Naive thymus-derived CD4-positive, alpha-beta T cell (primary cell): ENCODE measurements at regions not wholly inside any gene's neighbourhood (a gene's known extent, or its start where the extent isn't known, plus 50 kb on each side); places are given as distances from the start of the nearest gene placed in this dataset.

Experiments
- ATAC-seq: fragments of 150-1000 bp; cut with Tn5 transposase; 2 replicates; pipeline ENCODE4 v1.10.0; 2021; ENCODE audit warnings: mild to moderate bottlenecking, moderate library complexity
- CTCF ChIA-PET: fragments of 350-600 bp; sonication (Branson Sonifier 250); formaldehyde crosslinking; loops from one replicate; lab custom pipeline; 2021; ENCODE audit warnings: antibody characterized with exemption; lab: Charles Lee
- POLR2A ChIA-PET: fragments of 350-600 bp; sonication (Branson Sonifier 250); formaldehyde crosslinking; loops from one replicate; lab custom pipeline; 2021; ENCODE audit warnings: antibody characterized with exemption, inconsistent platforms; lab: Charles Lee
- DNase-seq, 9 donors: peaks; one replicate each; pipeline versions ENCODE4 v3.0.0 to v3.0.0-alpha.2; 2020 to 2022; ENCODE audit warnings: mixed read lengths in 1 of 9
- H3K27ac ChIP-seq: one replicate; pipeline ENCODE4 v1.7.0; 2013; ENCODE audit warnings: mild to moderate bottlenecking, low read depth, low read length, moderate library complexity
- H3K27me3 ChIP-seq, 2 donors: one replicate each; pipeline ENCODE4 v1.7.0; 2013; ENCODE audit warnings: low read length in 2 of 2, mild to moderate bottlenecking in 2 of 2, moderate library complexity in 2 of 2; ENCODE audit not compliant: control insufficient read depth in 2 of 2, insufficient read depth in 2 of 2
- H3K36me3 ChIP-seq, 3 experiments: 1 replicate in 2 of 3; 2 replicates in 1 of 3; pipeline ENCODE4 v1.7.0; 2013; ENCODE audit warnings: low read length in 3 of 3, mild to moderate bottlenecking in 3 of 3, moderate library complexity in 1 of 3; ENCODE audit not compliant: insufficient read depth in 3 of 3, control insufficient read depth in 2 of 3
- H3K4me1 ChIP-seq, 2 donors: one replicate each; pipeline ENCODE4 v1.7.0; 2013; ENCODE audit warnings: low read length in 2 of 2, mild to moderate bottlenecking in 2 of 2, moderate library complexity in 1 of 2; ENCODE audit not compliant: control insufficient read depth in 2 of 2, insufficient read depth in 2 of 2
- H3K4me3 ChIP-seq: 2 replicates; pipeline ENCODE4 v1.7.0; 2013; ENCODE audit warnings: mild to moderate bottlenecking, low read length
- H3K9me3 ChIP-seq, 3 experiments: 1 replicate in 2 of 3; 2 replicates in 1 of 3; pipeline ENCODE4 v1.7.0; 2013; ENCODE audit warnings: low read length in 3 of 3; ENCODE audit not compliant: control insufficient read depth in 2 of 3
- H3K27ac Mint-ChIP-seq, 9 donors: one replicate each; pipeline ENCODE4 v1.8.0; 2020 to 2022; ENCODE audit warnings: mixed read lengths in 9 of 9, mild to moderate bottlenecking in 8 of 9, moderate library complexity in 5 of 9, inconsistent platforms in 2 of 9
- H3K27me3 Mint-ChIP-seq, 5 donors: one replicate each; pipeline ENCODE4 v1.8.0; 2021 to 2022; ENCODE audit warnings: mixed read lengths in 5 of 5, mild to moderate bottlenecking in 1 of 5
- H3K36me3 Mint-ChIP-seq, 5 donors: one replicate each; pipeline ENCODE4 v1.8.0; 2020 to 2022; ENCODE audit warnings: mixed read lengths in 5 of 5, mild to moderate bottlenecking in 3 of 5, inconsistent platforms in 1 of 5
- H3K4me1 Mint-ChIP-seq, 7 donors: one replicate each; pipeline ENCODE4 v1.8.0; 2020 to 2022; ENCODE audit warnings: mixed read lengths in 7 of 7, mild to moderate bottlenecking in 3 of 7, inconsistent platforms in 1 of 7
- H3K4me3 Mint-ChIP-seq, 10 donors: one replicate each; pipeline ENCODE4 v1.8.0; 2020 to 2022; ENCODE audit warnings: mild to moderate bottlenecking in 10 of 10, mixed read lengths in 10 of 10, moderate library complexity in 6 of 10, inconsistent platforms in 2 of 10
- H3K9me3 Mint-ChIP-seq, 11 donors: one replicate each; pipeline ENCODE4 v1.8.0; 2020 to 2022; ENCODE audit warnings: mixed read lengths in 11 of 11, mild to moderate bottlenecking in 4 of 11, inconsistent platforms in 1 of 11, moderate library complexity in 1 of 11
- intact Hi-C, 2 donors: fragments of 100-400 bp; cut with micrococcal nuclease; formaldehyde crosslinking; loops; one replicate each; pipeline ENCODE4 v1.15.1; 2023

- POLR2A ChIA-PET = no interaction called here
- Mint-ChIP-seq H3K27ac (no peak overlapping the region), H3K9me3 (peaks cover 0 to 2% (median 0%) of the 10 kb centered on the region in 11 donors), H3K36me3 (no peaks in the 10 kb centered on the region), H3K27me3 (peaks cover 0 to 8% (median 2%) of the 10 kb centered on the region in 5 donors), H3K4me3 (no peak overlapping the region), H3K4me1 (no peaks in the 10 kb centered on the region)
- Histone ChIP-seq H3K36me3 (no peaks in the 10 kb centered on the region), H3K4me1 (no peaks in the 10 kb centered on the region), H3K27me3 (no peaks in the 10 kb centered on the region), H3K9me3 (no peaks in the 10 kb centered on the region), H3K4me3 (no peak overlapping the region), H3K27ac (no peak overlapping the region)
- no peak for ATAC-seq
- intact Hi-C loops = no loop called here
- DNase-seq = no peak
- CTCF ChIA-PET = no interaction called here
These were observed 106.0 kb upstream of the MTHFD1L start for GRCh38 chr6:150759483-150759882.

- Mint-ChIP-seq H3K9me3 (peaks cover 0 to 2% (median 0%) of the 10 kb centered on the region in 11 donors), H3K4me1 (no peaks in the 10 kb centered on the region), H3K27ac (no peak overlapping the region), H3K36me3 (no peaks in the 10 kb centered on the region), H3K27me3 (peaks cover 0 to 12% (median 2%) of the 10 kb centered on the region in 5 donors), H3K4me3 (no peak overlapping the region)
- no peak overlapping the region for H3K27ac ChIP-seq
- no peaks in the 10 kb centered on the region for H3K4me1 ChIP-seq
- no peak overlapping the region for H3K4me3 ChIP-seq
- ATAC-seq (no peak), DNase-seq (no peak)
- CTCF ChIA-PET = no interaction called here
- no peaks in the 10 kb centered on the region for H3K27me3 ChIP-seq
- POLR2A ChIA-PET = no interaction called here
- no peaks in the 10 kb centered on the region for H3K36me3 ChIP-seq
- intact Hi-C loops = no loop called here
- H3K9me3 ChIP-seq = no peaks in the 10 kb centered on the region
These were observed 103.7 kb upstream of the MTHFD1L start for GRCh38 chr6:150761771-150762170.

GRCh38 chr6:150764334-150765066 lies 101.0 kb upstream of the MTHFD1L start:
- H3K36me3 Mint-ChIP-seq = no peaks in the 10 kb centered on the region
- CTCF ChIA-PET = no interaction called here
- no peak overlapping the region for H3K27ac Mint-ChIP-seq
- H3K9me3 Mint-ChIP-seq = peaks cover 0 to 2% (median 0%) of the 10 kb centered on the region in 11 donors
- Histone ChIP-seq H3K27me3 (no peaks in the 10 kb centered on the region), H3K9me3 (no peaks in the 10 kb centered on the region), H3K27ac (no peak overlapping the region), H3K4me3 (no peak overlapping the region), H3K36me3 (no peaks in the 10 kb centered on the region), H3K4me1 (no peaks in the 10 kb centered on the region)
- no peak for ATAC-seq
- POLR2A ChIA-PET = no interaction called here
- H3K4me3 Mint-ChIP-seq = no peak overlapping the region
- DNase-seq = no peak
- no peaks in the 10 kb centered on the region for H3K4me1 Mint-ChIP-seq
- intact Hi-C loops = no loop called here
- H3K27me3 Mint-ChIP-seq = peaks cover 0 to 12% (median 5%) of the 10 kb centered on the region in 5 donors

- Histone ChIP-seq H3K9me3 (no peaks in the 10 kb centered on the region), H3K27me3 (no peaks in the 10 kb centered on the region), H3K4me1 (no peaks in the 10 kb centered on the region), H3K36me3 (no peaks in the 10 kb centered on the region), H3K4me3 (no peak overlapping the region), H3K27ac (no peak overlapping the region)
- Mint-ChIP-seq H3K4me3 (no peak overlapping the region), H3K4me1 (no peaks in the 10 kb centered on the region), H3K27ac (no peak overlapping the region), H3K36me3 (no peaks in the 10 kb centered on the region), H3K27me3 (peaks cover 0 to 12% (median 5%) of the 10 kb centered on the region in 5 donors), H3K9me3 (peaks cover 0 to 2% (median 0%) of the 10 kb centered on the region in 11 donors)
- intact Hi-C loops = no loop called here
- ChIA-PET CTCF (no interaction called here), POLR2A (interaction anchor here (0.6 kb wide), 1 partner anchor 1298 kb away, joined by 3 read pairs; no protein-coding TSS in a partner anchor)
- DNase-seq (no peak), ATAC-seq (no peak)
These were observed 100.3 kb upstream of the MTHFD1L start for GRCh38 chr6:150765067-150765764.

GRCh38 chr6:150766201-150766997 lies 99.1 kb upstream of the MTHFD1L start:
- Histone ChIP-seq H3K4me3 (no peak overlapping the region), H3K27ac (no peak overlapping the region), H3K27me3 (no peaks in the 10 kb centered on the region), H3K36me3 (no peaks in the 10 kb centered on the region), H3K4me1 (no peaks in the 10 kb centered on the region), H3K9me3 (no peaks in the 10 kb centered on the region)
- no peaks in the 10 kb centered on the region for H3K36me3 Mint-ChIP-seq
- POLR2A ChIA-PET = no interaction called here
- H3K4me3 Mint-ChIP-seq = no peak overlapping the region
- H3K27ac Mint-ChIP-seq = no peak overlapping the region
- peaks cover 0 to 12% (median 5%) of the 10 kb centered on the region in 5 donors for H3K27me3 Mint-ChIP-seq
- peaks cover 0 to 2% (median 0%) of the 10 kb centered on the region in 11 donors for H3K9me3 Mint-ChIP-seq
- CTCF ChIA-PET = no interaction called here
- no peaks in the 10 kb centered on the region for H3K4me1 Mint-ChIP-seq
- ATAC-seq = no peak
- intact Hi-C loops = no loop called here
- no peak for DNase-seq

- Mint-ChIP-seq H3K9me3 (peaks cover 0 to 1% (median 0%) of the 10 kb centered on the region in 11 donors), H3K4me3 (no peak overlapping the region), H3K27ac (no peak overlapping the region), H3K36me3 (no peaks in the 10 kb centered on the region), H3K4me1 (no peaks in the 10 kb centered on the region), H3K27me3 (peaks cover 0 to 12% (median 5%) of the 10 kb centered on the region in 5 donors)
- Histone ChIP-seq H3K27me3 (no peaks in the 10 kb centered on the region), H3K36me3 (no peaks in the 10 kb centered on the region), H3K27ac (no peak overlapping the region), H3K4me1 (no peaks in the 10 kb centered on the region), H3K4me3 (no peak overlapping the region), H3K9me3 (no peaks in the 10 kb centered on the region)
- intact Hi-C loops = no loop called here
- ATAC-seq = no peak
- ChIA-PET POLR2A (no interaction called here), CTCF (no interaction called here)
- no peak for DNase-seq
These were observed 98.3 kb upstream of the MTHFD1L start for GRCh38 chr6:150767161-150767560.
